Femur (tissue), 1 donor: ENCODE measurements at regions not wholly inside any gene's neighbourhood (a gene's known extent, or its start where the extent isn't known, plus 50 kb on each side); places are given as distances from the start of the nearest gene placed in this dataset.
A peak's percentile ranks its signal among the peaks of the same experiment; 100 is the strongest.

Source experiments
- DNase-seq: peaks from one replicate; pipeline ENCODE4 v3.0.0-alpha.2; 2017

GRCh38 chr1:234554218-234554697, 55.7 kb downstream of the IRF2BP2 start:
- no peak for DNase-seq

GRCh38 chr1:234553240-234554188, 56.5 kb downstream of the IRF2BP2 start:
- no peak for DNase-seq

- no peak for DNase-seq
Measured at GRCh38 chr1:234551032-234551378, 59.0 kb downstream of the IRF2BP2 start.

- DNase-seq: no peak
Measured at GRCh38 chr1:234550341-234551031, 59.5 kb downstream of the IRF2BP2 start.

GRCh38 chr1:234549447-234550021, 60.4 kb downstream of the IRF2BP2 start:
- peak; percentile 3 for DNase-seq

GRCh38 chr1:234546890-234547788, 62.8 kb downstream of the IRF2BP2 start:
- DNase-seq: peak; percentile 46

GRCh38 chr1:234546387-234546704, 63.6 kb downstream of the IRF2BP2 start:
- no peak for DNase-seq

GRCh38 chr1:234545517-234546386, 64.2 kb downstream of the IRF2BP2 start:
- no peak for DNase-seq

GRCh38 chr1:234544087-234544579, 65.2 kb upstream of the TARBP1 start:
- DNase-seq: peak; percentile 89

- no peak for DNase-seq
Measured at GRCh38 chr1:234543442-234544086, 64.6 kb upstream of the TARBP1 start.

- DNase-seq: no peak
Measured at GRCh38 chr1:234542211-234542850, 63.4 kb upstream of the TARBP1 start.

GRCh38 chr1:234541286-234541975, 62.5 kb upstream of the TARBP1 start:
- peak; percentile 9 for DNase-seq

GRCh38 chr1:234540404-234540762, 61.4 kb upstream of the TARBP1 start:
- DNase-seq: peak; percentile 18

GRCh38 chr1:234539666-234540403, 60.9 kb upstream of the TARBP1 start:
- DNase-seq: peak; percentile 8

- DNase-seq: peak; percentile 32
Measured at GRCh38 chr1:234538930-234539649, 60.1 kb upstream of the TARBP1 start.

- peak; percentile 9 for DNase-seq
Measured at GRCh38 chr1:234538062-234538731, 59.2 kb upstream of the TARBP1 start.

GRCh38 chr1:234537236-234537635, 58.3 kb upstream of the TARBP1 start:
- no peak for DNase-seq

- DNase-seq: peak; percentile 24
Measured at GRCh38 chr1:234536741-234537140, 57.8 kb upstream of the TARBP1 start.
